HFF-Myc (cell line): ENCODE measurements at regions not wholly inside any gene's neighbourhood (a gene's known extent, or its start where the extent isn't known, plus 50 kb on each side); places are given as distances from the start of the nearest gene placed in this dataset.

Source experiments
- DNase-seq: peaks from one replicate; pipeline ENCODE4 v3.0.0-alpha.2; 2011; ENCODE audit warnings: low read depth; ENCODE audit errors: extremely low read depth
- H3K4me3 ChIP-seq: replicated peaks from 2 replicates; pipeline ENCODE4 v1.5.1; 2011; ENCODE audit warnings: low read depth, mild to moderate bottlenecking, control low read depth, low read length
- CTCF ChIP-seq: IDR thresholded peaks from 2 replicates; pipeline ENCODE4 v1.5.1; 2012; ENCODE audit warnings: mild to moderate bottlenecking, low read depth, low read length, control low read depth; ENCODE audit errors: missing control alignments

- no peak for TF ChIP-seq CTCF
- DNase-seq, result no peak
- H3K4me3 ChIP-seq, result no peak overlapping the region
Observed at GRCh38 chr20:61023612-61024011, 228.4 kb upstream of the CDH4 start.

GRCh38 chr20:61024390-61024789 lies 227.7 kb upstream of the CDH4 start:
- no peak overlapping the region for H3K4me3 ChIP-seq
- no peak for TF ChIP-seq CTCF
- DNase-seq, result no peak

- no peak for DNase-seq
- no peak for TF ChIP-seq CTCF
- no peak overlapping the region for H3K4me3 ChIP-seq
Observed at GRCh38 chr20:61025536-61025935, 226.5 kb upstream of the CDH4 start.

DNA sequence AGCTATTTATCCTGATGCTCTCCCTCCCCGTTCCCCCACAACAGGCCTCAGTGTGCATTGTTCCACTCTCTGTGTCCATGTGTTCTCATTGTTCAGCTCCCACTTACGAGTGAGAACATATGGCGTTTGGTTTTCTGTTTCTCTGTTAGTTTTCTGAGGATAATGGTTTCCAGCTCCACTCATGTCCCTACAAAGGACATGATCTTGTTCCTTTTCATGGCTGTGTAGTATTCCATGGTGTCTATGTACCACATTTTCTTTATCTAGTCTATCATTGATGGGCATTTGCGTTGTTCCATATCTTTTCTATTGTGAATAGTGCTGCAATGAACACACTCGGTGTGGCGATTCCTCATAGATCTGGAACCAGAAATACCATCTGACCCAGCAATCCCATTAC lies 225.9 kb upstream of the CDH4 start:
- H3K4me3 ChIP-seq, result no peak overlapping the region
- no peak for TF ChIP-seq CTCF
- DNase-seq, result no peak

GRCh38 chr20:61026731-61027130 lies 225.3 kb upstream of the CDH4 start:
- no peak for DNase-seq
- TF ChIP-seq CTCF, result no peak
- no peak overlapping the region for H3K4me3 ChIP-seq

GRCh38 chr20:61027218-61027617 lies 224.8 kb upstream of the CDH4 start:
- H3K4me3 ChIP-seq, result no peak overlapping the region
- TF ChIP-seq CTCF, result no peak
- no peak for DNase-seq

DNA sequence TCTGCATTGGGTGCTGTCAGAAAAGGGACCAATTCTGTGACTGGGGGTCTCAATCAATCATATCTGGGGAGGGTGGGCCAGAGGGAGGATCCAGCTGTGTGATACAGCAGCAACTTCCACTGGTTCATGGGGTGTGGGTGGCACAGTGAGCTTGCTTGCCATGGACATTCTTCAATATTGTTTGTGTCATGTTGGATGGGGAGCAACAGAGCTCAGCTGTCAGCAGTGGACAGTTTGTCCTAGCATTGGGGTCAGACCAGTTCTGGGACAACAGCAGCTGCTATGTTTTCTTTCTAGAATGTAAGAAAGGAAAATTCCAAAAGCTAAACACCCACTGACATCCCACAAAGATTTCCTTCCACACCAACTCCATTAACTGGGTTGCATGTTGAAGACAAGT lies 221.9 kb upstream of the CDH4 start:
- TF ChIP-seq CTCF, result no peak
- no peak overlapping the region for H3K4me3 ChIP-seq
- no peak for DNase-seq
